ENCODE measurements at regions not wholly inside any gene's neighbourhood (a gene's known extent, or its start where the extent isn't known, plus 50 kb on each side); places are given as distances from the start of the nearest gene placed in this dataset.

DNA sequence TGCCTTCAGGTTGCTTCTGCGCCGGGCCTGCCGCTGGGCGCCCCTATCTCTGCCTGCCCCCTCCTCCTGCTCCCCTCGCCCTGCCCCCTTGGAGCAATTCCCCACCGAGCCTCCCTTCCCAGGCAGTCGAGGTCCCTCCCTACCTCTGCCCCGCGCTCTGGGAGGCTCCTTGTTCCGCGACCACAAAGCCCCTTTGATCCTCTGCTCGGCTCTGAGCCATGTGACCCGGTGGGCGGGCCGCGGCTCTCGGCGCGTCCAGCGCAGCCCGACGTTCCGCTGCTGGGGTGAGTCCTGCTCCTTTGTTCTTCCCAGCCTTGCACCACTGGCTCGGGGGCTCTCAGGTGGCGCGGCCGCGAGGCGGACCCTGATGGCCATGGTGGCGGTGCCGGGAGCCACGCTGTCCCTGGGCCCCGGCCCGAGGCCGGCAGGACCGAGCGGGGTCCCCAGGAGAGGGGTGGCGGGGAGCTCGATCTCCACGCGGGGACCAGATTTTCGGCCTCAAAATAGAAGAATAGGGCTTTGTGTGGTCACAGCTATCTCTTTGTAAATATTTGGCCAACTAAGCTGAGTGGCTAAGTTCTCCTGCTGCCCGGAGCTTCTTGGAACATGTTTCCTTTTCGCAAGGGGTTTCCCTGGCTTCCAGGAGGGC, 310.6 kb downstream of the SEC14L1 start (continued):
- 0 out of 2 replicates have a peak, but pooled peaks have one; percentile 4 for TF ChIP-seq CREB1 (IDR thresholded peaks at IDR 0.05)
- no peak for TF ChIP-seq CREB1 (CRISPR knock-in tag; IDR thresholded peaks at IDR 0.05)
- no peak for TF ChIP-seq PHB2 (IDR thresholded peaks at IDR 0.05; ENCODE audit: partially characterized antibody)
- TF ChIP-seq CBFB (CRISPR knock-in tag; IDR thresholded peaks at IDR 0.05): peak; percentile 94
- no peak for TF ChIP-seq ZNF670 (CRISPR knock-in tag; IDR thresholded peaks at IDR 0.05; ENCODE audit: borderline replicate concordance)
- no peak; the same call in 1 of the 2 replicates for TF ChIP-seq ZNF564 (CRISPR knock-in tag; IDR thresholded peaks at IDR 0.05)
- no peak for TF ChIP-seq RBM39 (IDR thresholded peaks at IDR 0.05; ENCODE audit: low read depth, low read length, poor library complexity, severe bottlenecking)
- peak; percentile 90 for TF ChIP-seq SRY (CRISPR knock-in tag; IDR thresholded peaks at IDR 0.05)
- TF ChIP-seq, protein P1, sequence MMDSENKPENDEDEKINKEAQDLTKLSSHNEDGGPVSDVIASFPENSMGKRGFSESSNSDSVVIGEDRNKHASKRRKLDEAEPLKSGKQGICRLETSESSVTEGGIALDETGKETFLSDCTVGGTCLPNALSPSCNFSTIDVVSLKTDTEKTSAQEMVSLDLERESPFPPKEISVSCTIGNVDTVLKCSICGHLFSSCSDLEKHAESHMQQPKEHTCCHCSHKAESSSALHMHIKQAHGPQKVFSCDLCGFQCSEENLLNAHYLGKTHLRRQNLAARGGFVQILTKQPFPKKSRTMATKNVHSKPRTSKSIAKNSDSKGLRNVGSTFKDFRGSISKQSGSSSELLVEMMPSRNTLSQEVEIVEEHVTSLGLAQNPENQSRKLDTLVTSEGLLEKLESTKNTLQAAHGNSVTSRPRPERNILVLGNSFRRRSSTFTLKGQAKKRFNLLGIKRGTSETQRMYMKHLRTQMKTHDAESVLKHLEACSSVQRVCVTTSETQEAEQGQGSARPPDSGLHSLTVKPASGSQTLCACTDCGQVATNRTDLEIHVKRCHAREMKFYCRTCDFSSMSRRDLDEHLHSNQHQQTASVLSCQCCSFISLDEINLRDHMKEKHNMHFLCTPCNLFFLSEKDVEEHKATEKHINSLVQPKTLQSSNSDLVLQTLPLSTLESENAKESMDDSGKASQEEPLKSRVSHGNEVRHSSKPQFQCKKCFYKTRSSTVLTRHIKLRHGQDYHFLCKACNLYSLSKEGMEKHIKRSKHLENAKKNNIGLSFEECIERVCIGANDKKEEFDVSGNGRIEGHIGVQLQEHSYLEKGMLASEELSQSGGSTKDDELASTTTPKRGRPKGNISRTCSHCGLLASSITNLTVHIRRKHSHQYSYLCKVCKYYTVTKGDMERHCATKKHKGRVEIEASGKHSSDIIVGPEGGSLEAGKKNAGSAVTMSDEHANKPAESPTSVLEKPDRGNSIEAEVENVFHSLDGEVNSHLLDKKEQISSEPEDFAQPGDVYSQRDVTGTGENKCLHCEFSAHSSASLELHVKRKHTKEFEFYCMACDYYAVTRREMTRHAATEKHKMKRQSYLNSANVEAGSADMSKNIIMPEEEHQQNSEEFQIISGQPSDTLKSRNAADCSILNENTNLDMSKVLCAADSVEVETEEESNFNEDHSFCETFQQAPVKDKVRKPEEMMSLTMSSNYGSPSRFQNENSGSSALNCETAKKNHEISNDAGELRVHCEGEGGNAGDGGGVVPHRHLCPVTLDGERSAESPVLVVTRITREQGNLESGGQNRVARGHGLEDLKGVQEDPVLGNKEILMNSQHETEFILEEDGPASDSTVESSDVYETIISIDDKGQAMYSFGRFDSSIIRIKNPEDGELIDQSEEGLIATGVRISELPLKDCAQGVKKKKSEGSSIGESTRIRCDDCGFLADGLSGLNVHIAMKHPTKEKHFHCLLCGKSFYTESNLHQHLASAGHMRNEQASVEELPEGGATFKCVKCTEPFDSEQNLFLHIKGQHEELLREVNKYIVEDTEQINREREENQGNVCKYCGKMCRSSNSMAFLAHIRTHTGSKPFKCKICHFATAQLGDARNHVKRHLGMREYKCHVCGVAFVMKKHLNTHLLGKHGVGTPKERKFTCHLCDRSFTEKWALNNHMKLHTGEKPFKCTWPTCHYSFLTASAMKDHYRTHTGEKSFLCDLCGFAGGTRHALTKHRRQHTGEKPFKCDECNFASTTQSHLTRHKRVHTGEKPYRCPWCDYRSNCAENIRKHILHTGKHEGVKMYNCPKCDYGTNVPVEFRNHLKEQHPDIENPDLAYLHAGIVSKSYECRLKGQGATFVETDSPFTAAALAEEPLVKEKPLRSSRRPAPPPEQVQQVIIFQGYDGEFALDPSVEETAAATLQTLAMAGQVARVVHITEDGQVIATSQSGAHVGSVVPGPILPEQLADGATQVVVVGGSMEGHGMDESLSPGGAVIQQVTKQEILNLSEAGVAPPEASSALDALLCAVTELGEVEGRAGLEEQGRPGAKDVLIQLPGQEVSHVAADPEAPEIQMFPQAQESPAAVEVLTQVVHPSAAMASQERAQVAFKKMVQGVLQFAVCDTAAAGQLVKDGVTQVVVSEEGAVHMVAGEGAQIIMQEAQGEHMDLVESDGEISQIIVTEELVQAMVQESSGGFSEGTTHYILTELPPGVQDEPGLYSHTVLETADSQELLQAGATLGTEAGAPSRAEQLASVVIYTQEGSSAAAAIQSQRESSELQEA (CRISPR knock-in tag; IDR thresholded peaks at IDR 0.05; ENCODE audit: not compliant biosample characterization): peak; percentile 25
- no peak for TF ChIP-seq PRPF4 (IDR thresholded peaks at IDR 0.05; ENCODE audit: low read depth, low read length, poor library complexity, severe bottlenecking)
- TF ChIP-seq, protein P2, sequence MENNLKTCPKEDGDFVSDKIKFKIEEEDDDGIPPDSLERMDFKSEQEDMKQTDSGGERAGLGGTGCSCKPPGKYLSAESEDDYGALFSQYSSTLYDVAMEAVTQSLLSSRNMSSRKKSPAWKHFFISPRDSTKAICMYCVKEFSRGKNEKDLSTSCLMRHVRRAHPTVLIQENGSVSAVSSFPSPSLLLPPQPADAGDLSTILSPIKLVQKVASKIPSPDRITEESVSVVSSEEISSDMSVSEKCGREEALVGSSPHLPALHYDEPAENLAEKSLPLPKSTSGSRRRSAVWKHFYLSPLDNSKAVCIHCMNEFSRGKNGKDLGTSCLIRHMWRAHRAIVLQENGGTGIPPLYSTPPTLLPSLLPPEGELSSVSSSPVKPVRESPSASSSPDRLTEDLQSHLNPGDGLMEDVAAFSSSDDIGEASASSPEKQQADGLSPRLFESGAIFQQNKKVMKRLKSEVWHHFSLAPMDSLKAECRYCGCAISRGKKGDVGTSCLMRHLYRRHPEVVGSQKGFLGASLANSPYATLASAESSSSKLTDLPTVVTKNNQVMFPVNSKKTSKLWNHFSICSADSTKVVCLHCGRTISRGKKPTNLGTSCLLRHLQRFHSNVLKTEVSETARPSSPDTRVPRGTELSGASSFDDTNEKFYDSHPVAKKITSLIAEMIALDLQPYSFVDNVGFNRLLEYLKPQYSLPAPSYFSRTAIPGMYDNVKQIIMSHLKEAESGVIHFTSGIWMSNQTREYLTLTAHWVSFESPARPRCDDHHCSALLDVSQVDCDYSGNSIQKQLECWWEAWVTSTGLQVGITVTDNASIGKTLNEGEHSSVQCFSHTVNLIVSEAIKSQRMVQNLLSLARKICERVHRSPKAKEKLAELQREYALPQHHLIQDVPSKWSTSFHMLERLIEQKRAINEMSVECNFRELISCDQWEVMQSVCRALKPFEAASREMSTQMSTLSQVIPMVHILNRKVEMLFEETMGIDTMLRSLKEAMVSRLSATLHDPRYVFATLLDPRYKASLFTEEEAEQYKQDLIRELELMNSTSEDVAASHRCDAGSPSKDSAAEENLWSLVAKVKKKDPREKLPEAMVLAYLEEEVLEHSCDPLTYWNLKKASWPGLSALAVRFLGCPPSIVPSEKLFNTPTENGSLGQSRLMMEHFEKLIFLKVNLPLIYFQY (CRISPR knock-in tag; IDR thresholded peaks at IDR 0.05; ENCODE audit: borderline replicate concordance): peak; percentile 85; the same call in 1 of the 2 replicates
- TF ChIP-seq, protein P3, sequence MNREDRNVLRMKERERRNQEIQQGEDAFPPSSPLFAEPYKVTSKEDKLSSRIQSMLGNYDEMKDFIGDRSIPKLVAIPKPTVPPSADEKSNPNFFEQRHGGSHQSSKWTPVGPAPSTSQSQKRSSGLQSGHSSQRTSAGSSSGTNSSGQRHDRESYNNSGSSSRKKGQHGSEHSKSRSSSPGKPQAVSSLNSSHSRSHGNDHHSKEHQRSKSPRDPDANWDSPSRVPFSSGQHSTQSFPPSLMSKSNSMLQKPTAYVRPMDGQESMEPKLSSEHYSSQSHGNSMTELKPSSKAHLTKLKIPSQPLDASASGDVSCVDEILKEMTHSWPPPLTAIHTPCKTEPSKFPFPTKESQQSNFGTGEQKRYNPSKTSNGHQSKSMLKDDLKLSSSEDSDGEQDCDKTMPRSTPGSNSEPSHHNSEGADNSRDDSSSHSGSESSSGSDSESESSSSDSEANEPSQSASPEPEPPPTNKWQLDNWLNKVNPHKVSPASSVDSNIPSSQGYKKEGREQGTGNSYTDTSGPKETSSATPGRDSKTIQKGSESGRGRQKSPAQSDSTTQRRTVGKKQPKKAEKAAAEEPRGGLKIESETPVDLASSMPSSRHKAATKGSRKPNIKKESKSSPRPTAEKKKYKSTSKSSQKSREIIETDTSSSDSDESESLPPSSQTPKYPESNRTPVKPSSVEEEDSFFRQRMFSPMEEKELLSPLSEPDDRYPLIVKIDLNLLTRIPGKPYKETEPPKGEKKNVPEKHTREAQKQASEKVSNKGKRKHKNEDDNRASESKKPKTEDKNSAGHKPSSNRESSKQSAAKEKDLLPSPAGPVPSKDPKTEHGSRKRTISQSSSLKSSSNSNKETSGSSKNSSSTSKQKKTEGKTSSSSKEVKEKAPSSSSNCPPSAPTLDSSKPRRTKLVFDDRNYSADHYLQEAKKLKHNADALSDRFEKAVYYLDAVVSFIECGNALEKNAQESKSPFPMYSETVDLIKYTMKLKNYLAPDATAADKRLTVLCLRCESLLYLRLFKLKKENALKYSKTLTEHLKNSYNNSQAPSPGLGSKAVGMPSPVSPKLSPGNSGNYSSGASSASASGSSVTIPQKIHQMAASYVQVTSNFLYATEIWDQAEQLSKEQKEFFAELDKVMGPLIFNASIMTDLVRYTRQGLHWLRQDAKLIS (CRISPR knock-in tag; IDR thresholded peaks at IDR 0.05): no peak
- peak; percentile 69 for TF ChIP-seq YY1 (IDR thresholded peaks at IDR 0.05; ENCODE audit: insufficient read depth, insufficient replicate concordance, low read depth, low read length)

Data from HepG2 (cell line).